Mesodermal cell (in vitro differentiated cells): ENCODE measurements at regions not wholly inside any gene's neighbourhood (a gene's known extent, or its start where the extent isn't known, plus 50 kb on each side); places are given as distances from the start of the nearest gene placed in this dataset.
"Not testable (repeated sequence)": the region's sequence is repeated elsewhere in the genome, so short reads cannot be mapped to it uniquely, and the experiment has no call there.

Experiments
- H3K27ac ChIP-seq: 2 replicates; pipeline ENCODE4 v1.7.0; 2013; ENCODE audit warnings: mild to moderate bottlenecking, low read depth, low read length, moderate library complexity; ENCODE audit not compliant: severe bottlenecking
- H3K36me3 ChIP-seq: 2 replicates; pipeline ENCODE4 v1.7.1; 2013; ENCODE audit warnings: mild to moderate bottlenecking, low read length, moderate library complexity; ENCODE audit not compliant: control insufficient read depth, insufficient read depth
- H3K4me1 ChIP-seq: one replicate; pipeline ENCODE4 v1.7.1; 2013; ENCODE audit warnings: mild to moderate bottlenecking, low read length; ENCODE audit not compliant: insufficient read depth, control insufficient read depth, poor library complexity, severe bottlenecking
- H3K4me3 ChIP-seq: 2 replicates; pipeline ENCODE4 v1.7.0; 2013; ENCODE audit warnings: low read length, control low read depth, mild to moderate bottlenecking; ENCODE audit not compliant: insufficient read depth, poor library complexity, severe bottlenecking; ENCODE audit errors: extremely low read depth
- H3K9me3 ChIP-seq: 2 replicates; pipeline ENCODE4 v1.7.1; 2013; ENCODE audit warnings: mild to moderate bottlenecking, low read length, moderate library complexity; ENCODE audit not compliant: control insufficient read depth
- WGBS, 2 experiments: methylation state at CpG; one replicate each; pipeline ENCODE4 v1.1.5; 2013; ENCODE audit warnings: missing lambda C conversion rate in 2 of 2; ENCODE audit not compliant: insufficient coverage in 2 of 2; 5-methylcytosine and 5-hydroxymethylcytosine counted together

- Histone ChIP-seq H3K4me1 (peaks cover 5% of the 10 kb centered on the region), H3K4me3 (peak overlapping the region; percentile 22), H3K9me3 (no peaks in the 10 kb centered on the region), H3K36me3 (no peaks in the 10 kb centered on the region), H3K27ac (no peak overlapping the region)
- 9 to 15% methylated on average over 13 to 14 of the region's 16 CpGs for WGBS, 2 experiments
Measured at GRCh38 chr6:28825732-28826293, 98.0 kb downstream of the TRIM27 start.

- not testable (repeated sequence) for H3K27ac ChIP-seq, H3K4me1 ChIP-seq, H3K9me3 ChIP-seq, H3K4me3 ChIP-seq, H3K36me3 ChIP-seq
- 60% methylated on average over 1 of the region's 6 CpGs; no CpG with 5 or more reads in 1 of the 2 experiments for WGBS, 2 experiments
Measured at GRCh38 chr6:28831683-28832082, 92.1 kb downstream of the TRIM27 start.

- H3K9me3 ChIP-seq, H3K4me1 ChIP-seq, H3K36me3 ChIP-seq, H3K4me3 ChIP-seq, H3K27ac ChIP-seq: not testable (repeated sequence)
- WGBS, 2 experiments = 78 to 84% methylated on average over 14 to 17 of the region's 21 CpGs
Measured at GRCh38 chr6:28836703-28837102, 87.1 kb downstream of the TRIM27 start.

- Histone ChIP-seq H3K27ac (peak overlapping the region; percentile 87), H3K4me1 (no peaks in the 10 kb centered on the region), H3K9me3 (no peaks in the 10 kb centered on the region), H3K4me3 (peak overlapping the region; percentile 80), H3K36me3 (no peaks in the 10 kb centered on the region)
- WGBS, 2 experiments = 0 to 2% methylated on average over 8 of the region's 11 CpGs
Measured at GRCh38 chr6:28838289-28838633, 85.5 kb downstream of the TRIM27 start.

- no peaks in the 10 kb centered on the region for H3K4me1 ChIP-seq
- peak overlapping the region; percentile 87 for H3K27ac ChIP-seq
- WGBS, 2 experiments = 0% methylated on average over 33 to 40 of the region's 43 CpGs
- peak overlapping the region; percentile 80 for H3K4me3 ChIP-seq
- H3K36me3 ChIP-seq = no peaks in the 10 kb centered on the region
- H3K9me3 ChIP-seq = no peaks in the 10 kb centered on the region
Measured at GRCh38 chr6:28838634-28839442, 84.9 kb downstream of the TRIM27 start.

- peak overlapping the region; percentile 80 for H3K4me3 ChIP-seq
- 0% methylated on average over 3 of the region's 9 CpGs; no CpG with 5 or more reads in 1 of the 2 experiments for WGBS, 2 experiments
- no peaks in the 10 kb centered on the region for H3K9me3 ChIP-seq
- H3K27ac ChIP-seq = no peak overlapping the region
- H3K36me3 ChIP-seq = no peaks in the 10 kb centered on the region
- H3K4me1 ChIP-seq = no peaks in the 10 kb centered on the region
Measured at GRCh38 chr6:28839443-28840120, 84.2 kb downstream of the TRIM27 start.

GRCh38 chr6:28841290-28841689 is 82.5 kb downstream of the TRIM27 start:
- no peaks in the 10 kb centered on the region for H3K9me3 ChIP-seq
- WGBS, 2 experiments = 41 to 88% methylated on average over 2 to 3 of the region's 3 CpGs

GRCh38 chr6:28848756-28849155 is 75.0 kb downstream of the TRIM27 start:
- H3K4me1 ChIP-seq, H3K27ac ChIP-seq, H3K9me3 ChIP-seq, H3K4me3 ChIP-seq, H3K36me3 ChIP-seq: not testable (repeated sequence)
- 55 to 59% methylated on average over 6 to 7 of the region's 7 CpGs for WGBS, 2 experiments

More at GRCh38 chr6:28841290-28841689, 82.5 kb downstream of the TRIM27 start:
- no peak overlapping the region for H3K4me3 ChIP-seq
- H3K4me1 ChIP-seq = no peaks in the 10 kb centered on the region
- no peaks in the 10 kb centered on the region for H3K36me3 ChIP-seq
- no peak overlapping the region for H3K27ac ChIP-seq
